IPS-NIHi11 (cell line): ENCODE measurements at regions not wholly inside any gene's neighbourhood (a gene's known extent, or its start where the extent isn't known, plus 50 kb on each side); places are given as distances from the start of the nearest gene placed in this dataset.

Experiments used
- DNase-seq: peaks from one replicate; pipeline ENCODE4 v3.0.0; 2012; ENCODE audit warnings: mixed read lengths, low spot score

GRCh38 chr3:150267288-150267687, 140.8 kb upstream of the TSC22D2 start:
- DNase-seq = no peak

GRCh38 chr3:150265305-150265704, 142.8 kb upstream of the TSC22D2 start:
- no peak for DNase-seq

- DNase-seq = no peak
Measured at GRCh38 chr3:150264561-150265279, 143.4 kb upstream of the TSC22D2 start.

- no peak for DNase-seq
Measured at GRCh38 chr3:150261958-150262357, 146.1 kb upstream of the TSC22D2 start.

GRCh38 chr3:150261418-150261817, 146.7 kb upstream of the TSC22D2 start:
- DNase-seq = no peak

GRCh38 chr3:150260398-150260710, 147.7 kb upstream of the TSC22D2 start:
- no peak for DNase-seq

- DNase-seq = no peak
Measured at GRCh38 chr3:150259526-150260397, 148.3 kb upstream of the TSC22D2 start.

- DNase-seq = no peak
Measured at GRCh38 chr3:150256782-150257181, 151.3 kb upstream of the TSC22D2 start.

- no peak for DNase-seq
Measured at GRCh38 chr3:150256318-150256717, 151.8 kb upstream of the TSC22D2 start.

GRCh38 chr3:150255826-150256225, 152.3 kb upstream of the TSC22D2 start:
- DNase-seq = no peak

GRCh38 chr3:150255413-150255812, 152.7 kb upstream of the TSC22D2 start:
- no peak for DNase-seq

GRCh38 chr3:150254309-150254708, 153.8 kb upstream of the TSC22D2 start:
- DNase-seq = no peak

- no peak for DNase-seq
Measured at GRCh38 chr3:150253622-150254021, 154.5 kb upstream of the TSC22D2 start.

GRCh38 chr3:150252462-150252861, 155.6 kb upstream of the TSC22D2 start:
- DNase-seq = no peak

GRCh38 chr3:150251187-150252062, 156.7 kb upstream of the TSC22D2 start:
- DNase-seq = no peak

GRCh38 chr3:150249779-150250470, 158.2 kb upstream of the TSC22D2 start:
- DNase-seq = no peak

GRCh38 chr3:150248888-150249681, 159.0 kb upstream of the TSC22D2 start:
- DNase-seq = no peak

GRCh38 chr3:150248116-150248887, 159.8 kb upstream of the TSC22D2 start:
- DNase-seq = no peak

- DNase-seq = no peak
Measured at GRCh38 chr3:150247441-150247840, 160.7 kb upstream of the TSC22D2 start.

- DNase-seq = no peak
Measured at GRCh38 chr3:150243466-150243865, 164.6 kb upstream of the TSC22D2 start.
